Ovary (tissue), 7 donors: ENCODE measurements at regions not wholly inside any gene's neighbourhood (a gene's known extent, or its start where the extent isn't known, plus 50 kb on each side); places are given as distances from the start of the nearest gene placed in this dataset.
A peak's percentile ranks its signal among the peaks of the same experiment; 100 is the strongest.

Experiments used
- DNase-seq, 5 donors: peaks; one replicate each; pipeline ENCODE4 v3.0.0-alpha.2; 2019 to 2020
- H3K27ac ChIP-seq, 2 donors: fragments of 200-600 bp; one replicate each; pipeline versions ENCODE4 v1.5.1 to v1.8.0; 2019 to 2022
- H3K27me3 ChIP-seq: fragments of 200-600 bp; one replicate; pipeline ENCODE4 v1.8.0; 2022
- H3K36me3 ChIP-seq: fragments of 200-600 bp; sonication (generic); one replicate; pipeline ENCODE4 v1.5.1; 2019
- H3K4me1 ChIP-seq: one replicate; pipeline ENCODE4 v1.8.1; 2013; ENCODE audit warnings: mild to moderate bottlenecking, moderate library complexity; ENCODE audit not compliant: insufficient read depth
- H3K4me3 ChIP-seq: fragments of 200-600 bp; sonication (generic); one replicate; pipeline ENCODE4 v1.5.1; 2017
- H3K9me3 ChIP-seq, 2 donors: fragments of 200-600 bp in 1 of 2; sonication (generic) in 1 of 2; one replicate each; pipeline versions ENCODE4 v1.5.1 to v1.8.1; 2013 to 2019; ENCODE audit warnings: mild to moderate bottlenecking in 1 of 2, moderate library complexity in 1 of 2
- CTCF ChIP-seq, 3 donors: fragments of 450-650 bp in 2 of 3; fragments of 200-600 bp in 1 of 3; IDR thresholded peaks; one replicate each; pipeline versions ENCODE4 v1.5.1 to v1.8.0; 2016 to 2022; ENCODE audit warnings: antibody characterized with exemption in 3 of 3, mild to moderate bottlenecking in 1 of 3
- EP300 ChIP-seq: sonication (generic); formaldehyde crosslinking; IDR thresholded peaks from one replicate; pipeline ENCODE4 v1.6.1; 2017; ENCODE audit warnings: antibody characterized with exemption
- POLR2A ChIP-seq: fragments of 450-650 bp; IDR thresholded peaks from one replicate; pipeline ENCODE4 v1.6.1; 2017; ENCODE audit warnings: antibody characterized with exemption, mild to moderate bottlenecking, moderate library complexity
- WGBS, 3 donors: extraction: QIAGEN DNeasy Blood & Tissue Kit in 1 of 3; methylation state at CpG; one replicate each; pipeline versions ENCODE4 v1.1.5 to v1.1.7; 2013 to 2017; 5-methylcytosine and 5-hydroxymethylcytosine counted together
- intact Hi-C, 4 donors: fragments of 100-400 bp; cut with DNase I; formaldehyde crosslinking; loops; one replicate each; pipeline versions ENCODE4 v1.11.0 to v1.15.1; 2022 to 2023
- donor health status: DM: no; HTN: no; CAD: no; lungs with moderate emphysema.
- donor health status: DM: no; HTN: no; CAD: no.
- donor health status: Bipolar disorder and iron deficiency.
- donor health status: DM: no; HTN: no; CAD: no.
- donor health status: DM: yes; HTN: yes; CAD: no.

- no peak for TF ChIP-seq EP300
- no peak for TF ChIP-seq POLR2A
- TF ChIP-seq CTCF (IDR thresholded peaks at IDR 0.05) = no peak
- WGBS, 3 donors = 8 to 29% (median 10%) methylated on average over 3 of the region's 3 CpGs
- no peaks in the 10 kb centered on the region for H3K27me3 ChIP-seq
- no peak overlapping the region for H3K4me3 ChIP-seq
- H3K9me3 ChIP-seq = no peaks in the 10 kb centered on the region
- intact Hi-C loops = loop anchor here in 1 of 4 donors (10.0 kb wide), 1 partner anchor 292 kb away; the partner anchor contains the start of genes FOXL2 and FOXL2NB
- peaks cover 23% of the 10 kb centered on the region for H3K4me1 ChIP-seq
- H3K36me3 ChIP-seq = no peaks in the 10 kb centered on the region
- H3K27ac ChIP-seq = peak overlapping the region in 1 of 2 donors; percentile 92
- no peak for DNase-seq
Measured at GRCh38 chr3:139236336-139236735, 107.5 kb upstream of the MRPS22 start.

DNA sequence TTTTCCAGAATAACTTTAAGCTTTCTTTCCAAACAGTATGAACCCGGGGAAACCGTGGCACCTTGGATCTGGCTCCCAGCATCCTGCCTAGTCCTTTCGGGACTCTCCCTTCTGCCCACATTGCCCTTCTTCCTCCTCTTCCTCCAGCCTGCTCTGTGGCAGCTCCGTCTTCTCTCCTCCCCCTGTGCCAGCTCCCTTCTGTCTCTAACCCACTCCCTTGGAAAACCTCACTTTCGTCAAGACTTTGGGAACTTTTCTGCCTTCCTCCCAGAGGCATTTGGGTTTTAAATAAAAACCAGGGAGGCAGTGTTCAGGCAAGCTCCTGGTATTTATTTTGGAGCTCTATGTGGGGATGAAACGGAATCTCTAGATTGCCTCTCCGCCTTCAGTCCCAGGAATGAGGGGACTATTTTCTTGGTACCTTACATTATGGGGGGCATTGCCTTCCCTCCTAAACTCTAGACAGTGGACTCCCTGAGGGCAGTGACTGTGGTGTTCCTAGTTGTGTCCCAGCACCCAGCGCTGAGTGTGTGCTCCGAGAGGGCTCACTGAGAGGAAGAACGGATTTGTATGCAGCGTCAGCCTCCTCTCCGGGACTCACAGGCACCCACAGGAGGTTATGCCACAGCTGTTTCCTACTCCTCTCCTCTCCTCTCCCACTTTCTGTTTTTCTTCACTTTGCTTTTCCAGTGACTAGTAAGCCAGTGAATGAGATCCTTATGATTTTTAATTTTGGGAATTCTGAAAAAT is 105.4 kb upstream of the MRPS22 start:
- Histone ChIP-seq H3K4me3 (peak overlapping the region; percentile 17), H3K9me3 (no peaks in the 10 kb centered on the region), H3K4me1 (peaks cover 20% of the 10 kb centered on the region), H3K27ac (peak overlapping the region; percentile 70 to 92), H3K27me3 (no peaks in the 10 kb centered on the region), H3K36me3 (no peaks in the 10 kb centered on the region)
- 13 to 55% (median 16%) methylated on average over 12 of the region's 12 CpGs for WGBS, 3 donors
- DNase-seq = peak; percentile 55 to 66 (median 62)
- TF ChIP-seq CTCF (IDR thresholded peaks at IDR 0.05) = no peak
- TF ChIP-seq EP300 = no peak
- TF ChIP-seq POLR2A = no peak
- intact Hi-C loops = loop anchor here in 1 of 4 donors (10.0 kb wide), 1 partner anchor 294 kb away; the partner anchor contains the start of genes FOXL2 and FOXL2NB

DNA sequence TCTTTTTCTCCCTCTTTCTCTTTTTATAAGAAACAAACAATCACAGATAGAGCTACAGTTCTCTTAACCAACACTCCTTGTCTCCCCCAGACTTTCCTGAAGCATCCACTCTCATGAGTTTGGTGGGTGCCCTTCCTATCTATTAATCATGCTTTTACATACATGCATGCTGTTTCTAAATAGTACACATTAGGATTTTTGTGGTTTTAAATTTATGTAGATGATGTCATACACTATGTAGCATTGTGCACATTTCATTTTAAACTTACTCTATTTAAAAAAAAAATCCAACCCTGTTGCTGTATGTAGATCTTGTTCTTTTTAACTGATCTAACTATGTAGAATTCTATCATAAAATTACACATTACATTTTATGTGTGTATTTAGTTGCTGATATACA is 104.3 kb upstream of the MRPS22 start:
- TF ChIP-seq CTCF (IDR thresholded peaks at IDR 0.05) = no peak
- TF ChIP-seq POLR2A = no peak
- TF ChIP-seq EP300 = no peak
- Histone ChIP-seq H3K4me3 (no peak overlapping the region), H3K27ac (peak overlapping the region in 1 of 2 donors; percentile 92), H3K27me3 (no peaks in the 10 kb centered on the region), H3K4me1 (peaks cover 19% of the 10 kb centered on the region), H3K36me3 (no peaks in the 10 kb centered on the region), H3K9me3 (no peaks in the 10 kb centered on the region)
- no peak for DNase-seq
- intact Hi-C loops = loop anchor here in 1 of 4 donors (10.0 kb wide), 1 partner anchor 295 kb away; the partner anchor contains the start of genes FOXL2 and FOXL2NB

DNA sequence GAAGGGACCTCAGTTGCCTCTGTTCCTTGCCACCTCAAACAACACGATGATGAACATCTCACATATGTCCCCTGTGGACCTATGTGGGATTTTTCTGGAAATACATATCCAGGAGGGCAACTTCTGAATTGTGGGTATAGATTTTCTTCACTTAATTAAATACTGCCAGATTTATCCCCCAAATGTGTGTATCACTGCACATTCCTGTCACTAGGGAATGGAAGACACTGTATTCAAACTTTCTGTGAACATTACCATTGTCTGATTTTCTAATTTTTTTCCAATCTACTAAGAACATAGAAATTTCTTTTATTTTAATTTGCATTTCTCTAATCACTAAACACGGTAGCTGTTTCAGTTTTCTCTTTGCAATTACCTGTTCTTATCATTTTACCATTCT is 102.0 kb upstream of the MRPS22 start:
- intact Hi-C loops = loop anchor here in 1 of 4 donors (2.0 kb wide), 1 partner anchor 295 kb away; the partner anchor contains the start of genes FOXL2 and FOXL2NB
- H3K27ac ChIP-seq = peak overlapping the region in 1 of 2 donors; percentile 52
- DNase-seq = no peak

More for the DNA sequence above, 102.0 kb upstream of the MRPS22 start:
- peaks cover 9% of the 10 kb centered on the region for H3K4me1 ChIP-seq
- 86 to 93% (median 93%) methylated on average over 2 of the region's 2 CpGs for whole genome bisulfite sequencing, 3 donors
- TF ChIP-seq CTCF (IDR thresholded peaks at IDR 0.05) (peak; percentile 11 to 46 (median 17)), POLR2A (no peak), EP300 (no peak)
- H3K27me3 ChIP-seq = no peaks in the 10 kb centered on the region
- H3K36me3 ChIP-seq = no peaks in the 10 kb centered on the region
- no peaks in the 10 kb centered on the region for H3K9me3 ChIP-seq
- no peak overlapping the region for H3K4me3 ChIP-seq
